Gastroesophageal sphincter (tissue), 3 donors: ENCODE measurements at regions not wholly inside any gene's neighbourhood (a gene's known extent, or its start where the extent isn't known, plus 50 kb on each side); places are given as distances from the start of the nearest gene placed in this dataset.

Source experiments
- POLR2A ChIP-seq, 2 donors: fragments of 450-650 bp; IDR thresholded peaks; one replicate each; pipeline ENCODE4 v1.6.1; 2017; ENCODE audit warnings: antibody characterized with exemption in 2 of 2, mild to moderate bottlenecking in 2 of 2, moderate library complexity in 1 of 2
- TF ChIP-seq, protein P1 (sequence below), 4 experiments: fragments of 200-600 bp in 2 of 4; fragments of 450-650 bp in 2 of 4; sonication (generic) in 1 of 4; IDR thresholded peaks; one replicate each; pipeline ENCODE4 v1.5.1; 2017 to 2019; ENCODE audit warnings: antibody characterized with exemption in 4 of 4, mild to moderate bottlenecking in 2 of 4, moderate library complexity in 2 of 4

DNA sequence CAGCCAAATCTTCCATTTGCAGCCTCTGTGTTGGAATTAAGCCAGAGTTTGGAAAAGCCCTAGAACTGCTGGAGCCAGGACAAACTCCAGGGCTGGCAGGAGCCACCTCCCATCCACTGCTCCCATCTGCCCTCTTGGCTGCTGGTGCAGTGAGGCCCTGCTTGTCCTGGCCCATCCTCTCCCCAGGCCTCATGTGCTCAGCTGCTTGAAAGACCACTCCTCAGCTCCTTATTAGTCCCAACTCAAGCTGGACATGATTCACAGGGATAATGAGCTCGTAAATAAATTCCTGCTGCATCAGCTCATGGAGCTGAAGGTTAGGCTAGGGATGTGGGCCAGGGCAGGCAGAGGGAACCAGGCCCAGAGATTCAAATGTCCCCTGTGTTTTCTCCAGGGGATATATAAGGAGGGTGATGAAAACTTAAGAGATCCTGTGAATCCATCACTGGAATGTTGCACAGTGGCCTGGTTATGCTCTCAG, 282.8 kb downstream of the RPS24 start:
- TF ChIP-seq, protein P1, sequence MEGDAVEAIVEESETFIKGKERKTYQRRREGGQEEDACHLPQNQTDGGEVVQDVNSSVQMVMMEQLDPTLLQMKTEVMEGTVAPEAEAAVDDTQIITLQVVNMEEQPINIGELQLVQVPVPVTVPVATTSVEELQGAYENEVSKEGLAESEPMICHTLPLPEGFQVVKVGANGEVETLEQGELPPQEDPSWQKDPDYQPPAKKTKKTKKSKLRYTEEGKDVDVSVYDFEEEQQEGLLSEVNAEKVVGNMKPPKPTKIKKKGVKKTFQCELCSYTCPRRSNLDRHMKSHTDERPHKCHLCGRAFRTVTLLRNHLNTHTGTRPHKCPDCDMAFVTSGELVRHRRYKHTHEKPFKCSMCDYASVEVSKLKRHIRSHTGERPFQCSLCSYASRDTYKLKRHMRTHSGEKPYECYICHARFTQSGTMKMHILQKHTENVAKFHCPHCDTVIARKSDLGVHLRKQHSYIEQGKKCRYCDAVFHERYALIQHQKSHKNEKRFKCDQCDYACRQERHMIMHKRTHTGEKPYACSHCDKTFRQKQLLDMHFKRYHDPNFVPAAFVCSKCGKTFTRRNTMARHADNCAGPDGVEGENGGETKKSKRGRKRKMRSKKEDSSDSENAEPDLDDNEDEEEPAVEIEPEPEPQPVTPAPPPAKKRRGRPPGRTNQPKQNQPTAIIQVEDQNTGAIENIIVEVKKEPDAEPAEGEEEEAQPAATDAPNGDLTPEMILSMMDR (IDR thresholded peaks at IDR 0.05): no peak
- no peak for TF ChIP-seq POLR2A (IDR thresholded peaks at IDR 0.05)
